Small intestine (tissue), 7 donors: ENCODE measurements at regions not wholly inside any gene's neighbourhood (a gene's known extent, or its start where the extent isn't known, plus 50 kb on each side); places are given as distances from the start of the nearest gene placed in this dataset.
A peak's percentile ranks its signal among the peaks of the same experiment; 100 is the strongest.

Experiments used
- DNase-seq, 2 donors: peaks; one replicate each; pipeline versions ENCODE4 v3.0.0 to v3.0.0-alpha.2; 2013
- FAIRE-seq: peaks from 2 replicates; lab custom pipeline; 2012; peaks lifted over from hg19 to GRCh38; lab: Jason Lieb, UNC
- H3K27ac ChIP-seq, 3 donors: one replicate each; pipeline ENCODE4 v1.5.1; 2013; ENCODE audit warnings: low read length in 2 of 3, mild to moderate bottlenecking in 2 of 3, control low read depth in 1 of 3, inconsistent platforms in 1 of 3, low read depth in 1 of 3, moderate library complexity in 1 of 3
- H3K27me3 ChIP-seq, 3 donors: one replicate each; pipeline ENCODE4 v1.6.1; 2013; ENCODE audit warnings: low read length in 3 of 3, inconsistent platforms in 1 of 3; ENCODE audit not compliant: control insufficient read depth in 3 of 3, insufficient read depth in 3 of 3
- H3K36me3 ChIP-seq, 3 donors: one replicate each; pipeline ENCODE4 v1.6.1; 2013; ENCODE audit warnings: low read length in 3 of 3, inconsistent platforms in 1 of 3, low read depth in 1 of 3, mild to moderate bottlenecking in 1 of 3, moderate library complexity in 1 of 3; ENCODE audit not compliant: control insufficient read depth in 3 of 3, insufficient read depth in 2 of 3
- H3K4me1 ChIP-seq, 3 donors: one replicate each; pipeline ENCODE4 v1.6.1; 2013; ENCODE audit warnings: low read length in 2 of 3, inconsistent platforms in 1 of 3, low read depth in 1 of 3, mild to moderate bottlenecking in 1 of 3, moderate library complexity in 1 of 3; ENCODE audit not compliant: control insufficient read depth in 3 of 3, insufficient read depth in 2 of 3
- H3K4me3 ChIP-seq, 3 donors: one replicate each; pipeline ENCODE4 v1.5.1; 2013; ENCODE audit warnings: low read length in 3 of 3, control low read depth in 1 of 3, inconsistent platforms in 1 of 3, low read depth in 1 of 3, mild to moderate bottlenecking in 1 of 3, moderate library complexity in 1 of 3
- H3K9me3 ChIP-seq, 2 donors: one replicate each; pipeline ENCODE4 v1.6.1; 2013; ENCODE audit warnings: low read depth in 1 of 2, low read length in 1 of 2; ENCODE audit not compliant: control insufficient read depth in 2 of 2, insufficient read depth in 1 of 2
- WGBS, 3 donors: extraction: QIAGEN DNeasy Blood & Tissue Kit; methylation state at CpG; one replicate each; pipeline ENCODE4 v1.1.7; 2013; 5-methylcytosine and 5-hydroxymethylcytosine counted together
- donor health status: healthy with polysubstance abuse.
- donor health status: control.
- donor health status: control.
- donor health status: Bipolar disorder and iron deficiency.
- donor health status: healthy.

DNA sequence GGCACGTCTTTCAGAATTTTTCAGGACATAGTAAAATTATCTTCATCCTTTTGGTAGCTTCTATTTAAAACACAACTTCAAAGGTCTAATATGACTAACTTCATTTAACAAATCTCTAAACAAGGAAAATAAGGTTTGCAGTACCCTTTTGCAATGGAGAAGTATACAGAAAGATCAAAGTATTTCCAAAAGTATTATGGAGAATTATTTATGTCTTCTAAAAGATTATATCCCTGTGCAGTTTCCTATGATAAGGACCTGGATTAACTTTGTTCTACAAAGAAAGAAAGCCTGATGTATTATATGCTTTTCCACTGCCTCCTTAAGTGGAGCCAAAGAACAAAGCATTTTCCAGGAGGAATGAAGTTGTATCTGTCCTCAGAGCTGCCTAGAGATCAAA lies 353.0 kb upstream of the RUNX1 start:
- H3K9me3 ChIP-seq = no peaks in the 10 kb centered on the region
- DNase-seq (no peak), FAIRE-seq (no peak)
- H3K4me3 ChIP-seq = no peak overlapping the region
- no peaks in the 10 kb centered on the region for H3K4me1 ChIP-seq
- H3K36me3 ChIP-seq = no peaks in the 10 kb centered on the region
- H3K27me3 ChIP-seq = no peaks in the 10 kb centered on the region
- WGBS, 3 donors = 71 to 82% (median 80%) methylated on average over 1 of the region's 1 CpG
- H3K27ac ChIP-seq = no peak overlapping the region

DNA sequence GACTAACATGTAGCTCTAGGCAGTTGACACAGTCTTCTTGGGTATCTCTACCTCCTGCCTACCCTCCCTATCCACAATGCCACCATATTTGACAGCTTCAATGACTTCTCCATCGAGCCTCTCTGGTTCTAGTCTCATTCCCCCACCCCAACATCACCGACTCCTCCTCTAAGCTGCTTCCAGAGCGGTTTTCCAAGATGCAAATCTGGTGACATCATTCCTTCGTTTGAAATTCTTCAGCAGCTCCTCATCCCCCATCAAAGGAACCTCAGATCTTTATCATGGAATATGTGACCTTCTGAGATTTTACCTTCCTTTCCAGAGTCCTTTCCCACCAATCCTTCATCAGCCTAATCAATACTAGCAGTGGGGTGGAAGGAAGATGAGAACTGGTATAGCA lies 352.4 kb upstream of the RUNX1 start:
- WGBS, 3 donors = 74 to 84% (median 83%) methylated on average over 4 of the region's 4 CpGs
- no peak for DNase-seq
- H3K4me1 ChIP-seq = no peaks in the 10 kb centered on the region
- H3K4me3 ChIP-seq = no peak overlapping the region
- FAIRE-seq = no peak
- no peaks in the 10 kb centered on the region for H3K9me3 ChIP-seq
- H3K36me3 ChIP-seq = no peaks in the 10 kb centered on the region
- H3K27ac ChIP-seq = no peak overlapping the region
- H3K27me3 ChIP-seq = no peaks in the 10 kb centered on the region

DNA sequence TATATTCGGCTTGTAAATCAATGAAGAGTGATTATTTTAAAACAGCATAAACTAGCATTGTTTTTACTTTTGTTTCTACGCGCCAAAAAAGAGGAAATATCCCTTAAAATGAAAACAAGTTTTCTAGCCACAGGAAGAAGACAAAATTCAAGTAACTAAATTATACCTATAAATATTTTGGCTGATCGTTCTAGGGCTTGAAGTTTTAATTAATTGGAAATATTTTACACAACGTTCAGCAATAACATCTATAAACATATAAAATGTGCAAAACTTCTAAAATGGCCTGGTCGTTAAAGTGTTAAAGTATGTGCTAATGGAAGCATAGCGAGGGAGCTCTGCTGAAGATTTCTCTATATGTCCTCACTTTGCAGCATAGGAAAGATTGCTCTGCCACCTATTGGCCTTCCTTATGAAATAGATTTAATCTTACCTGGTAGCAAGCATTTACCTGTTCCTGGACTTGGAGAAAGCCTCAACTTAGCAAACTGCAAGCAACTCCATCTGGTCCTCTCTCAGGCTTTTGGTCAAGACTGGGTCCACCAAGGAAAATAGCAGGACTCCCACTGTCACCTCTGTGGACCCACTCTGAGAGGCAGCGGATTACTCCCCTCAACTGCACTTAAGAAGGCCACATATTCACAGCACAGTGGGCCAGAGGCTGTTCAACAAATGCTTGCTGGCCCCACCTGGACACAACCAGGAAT lies 351.3 kb upstream of the RUNX1 start:
- peak; percentile 44 for FAIRE-seq
- 41 to 48% (median 45%) methylated on average over 8 of the region's 8 CpGs for WGBS, 3 donors

DNA sequence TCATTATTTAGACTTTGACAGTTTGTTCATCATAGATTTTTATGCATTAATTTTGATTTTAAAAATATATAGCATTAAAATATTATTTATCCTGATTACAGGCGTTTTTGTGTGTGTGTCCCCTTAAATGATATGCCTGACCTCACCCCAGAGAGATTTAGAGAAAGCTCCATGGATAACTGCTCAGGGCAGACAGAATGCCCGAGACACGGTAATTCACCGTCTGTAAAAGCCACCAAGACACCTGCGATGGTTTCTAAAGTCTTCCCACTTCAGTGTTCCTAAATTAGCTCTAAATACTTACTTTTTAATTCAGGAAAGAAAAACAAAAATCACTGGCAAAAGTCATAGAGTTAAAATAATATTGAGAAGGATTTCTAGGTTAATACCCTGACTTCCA lies 350.6 kb upstream of the RUNX1 start:
- no peaks in the 10 kb centered on the region for H3K9me3 ChIP-seq
- no peaks in the 10 kb centered on the region for H3K27me3 ChIP-seq
- WGBS, 3 donors = 67 to 78% (median 77%) methylated on average over 5 of the region's 5 CpGs
- H3K27ac ChIP-seq = no peak overlapping the region
- H3K4me1 ChIP-seq = no peaks in the 10 kb centered on the region
- DNase-seq (no peak), FAIRE-seq (no peak)
- H3K36me3 ChIP-seq = no peaks in the 10 kb centered on the region
- no peak overlapping the region for H3K4me3 ChIP-seq

More for the DNA sequence above, 351.3 kb upstream of the RUNX1 start:
- no peaks in the 10 kb centered on the region for H3K4me1 ChIP-seq
- no peaks in the 10 kb centered on the region for H3K9me3 ChIP-seq
- H3K27ac ChIP-seq = no peak overlapping the region
- H3K27me3 ChIP-seq = no peaks in the 10 kb centered on the region
- no peaks in the 10 kb centered on the region for H3K36me3 ChIP-seq
- no peak overlapping the region for H3K4me3 ChIP-seq
- peak; percentile 80 to 82 for DNase-seq

DNA sequence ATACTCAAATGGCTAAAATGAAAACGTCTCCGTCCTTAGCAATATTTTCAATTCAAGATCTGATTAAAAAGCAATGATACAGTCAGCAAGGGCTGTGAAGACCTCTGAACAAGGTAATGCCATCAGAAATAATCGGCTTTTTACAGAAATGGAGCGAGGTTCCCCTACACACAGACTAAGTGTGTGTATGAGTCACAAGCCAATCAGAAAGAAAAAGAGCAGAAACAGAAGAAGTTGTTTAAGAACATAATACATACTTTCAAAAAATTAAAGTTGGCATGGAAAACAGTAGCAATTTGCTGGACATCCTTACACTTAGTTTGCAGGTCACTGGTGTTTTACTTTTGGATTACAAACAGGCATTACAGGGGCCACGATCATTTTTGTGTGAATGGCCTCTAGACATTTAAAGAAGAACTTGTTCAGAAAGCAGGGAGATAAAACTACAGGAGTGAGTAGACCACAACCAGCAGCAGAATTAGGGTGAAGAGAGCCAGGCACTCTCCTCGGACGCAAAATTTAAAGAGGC lies 350.0 kb upstream of the RUNX1 start:
- Histone ChIP-seq H3K27ac (no peak overlapping the region), H3K9me3 (no peaks in the 10 kb centered on the region), H3K4me1 (no peaks in the 10 kb centered on the region), H3K4me3 (no peak overlapping the region), H3K27me3 (no peaks in the 10 kb centered on the region), H3K36me3 (no peaks in the 10 kb centered on the region)
- FAIRE-seq (no peak), DNase-seq (no peak)
- 77 to 85% (median 80%) methylated on average over 7 of the region's 7 CpGs for WGBS, 3 donors

DNA sequence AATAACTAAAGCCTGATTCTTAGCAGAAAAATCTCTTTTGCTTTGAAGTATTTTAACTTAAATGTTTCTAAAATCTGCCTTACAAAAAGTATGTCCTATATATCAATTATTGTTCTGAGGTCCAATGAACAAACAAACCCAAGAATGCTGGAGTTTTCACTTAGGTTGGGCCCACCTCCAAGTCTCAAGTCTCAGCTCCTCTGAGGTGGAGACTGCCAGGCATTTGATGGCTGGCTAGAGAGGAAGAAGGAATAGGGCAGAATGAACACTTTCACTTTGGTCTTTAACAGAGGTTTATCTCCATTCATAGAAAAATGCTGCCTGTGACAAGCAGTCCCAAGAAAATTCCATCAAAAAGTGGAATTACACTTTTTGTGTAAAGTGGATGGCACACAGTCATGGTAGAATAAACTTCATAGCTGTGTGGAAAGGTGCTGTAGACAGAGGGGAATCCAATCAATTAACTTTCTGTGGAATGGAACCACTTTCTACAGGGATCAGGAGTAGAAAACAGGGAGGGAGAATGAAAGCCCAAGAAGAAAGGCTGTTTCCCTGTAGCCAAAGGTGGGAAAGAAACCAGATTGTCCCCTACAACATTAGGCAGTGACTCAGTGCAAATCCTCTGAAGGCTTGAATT lies 349.4 kb upstream of the RUNX1 start:
- Histone ChIP-seq H3K4me3 (no peak overlapping the region), H3K4me1 (no peaks in the 10 kb centered on the region), H3K27me3 (no peaks in the 10 kb centered on the region), H3K9me3 (no peaks in the 10 kb centered on the region), H3K27ac (no peak overlapping the region), H3K36me3 (no peaks in the 10 kb centered on the region)
- DNase-seq = no peak
- no peak for FAIRE-seq

DNA sequence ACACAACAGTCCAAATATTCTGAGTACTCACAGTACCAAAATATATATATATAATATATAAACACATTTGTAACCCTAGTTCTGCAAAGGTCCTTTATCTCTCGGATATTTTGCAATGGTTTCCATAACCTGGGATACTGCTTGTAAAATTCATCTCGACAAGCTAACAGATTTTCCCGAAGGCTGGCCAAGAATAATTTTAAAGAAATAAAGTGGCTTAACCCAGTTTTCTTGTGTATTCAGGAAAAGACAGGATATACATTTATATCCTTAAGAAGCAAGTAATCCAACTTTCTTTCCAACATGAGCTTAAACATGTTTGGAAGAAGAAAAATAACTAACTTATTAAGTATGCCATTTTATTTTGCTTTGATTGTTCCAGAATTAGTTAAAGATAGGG lies 348.7 kb upstream of the RUNX1 start:
- 82 to 92% (median 88%) methylated on average over 3 of the region's 3 CpGs for WGBS, 3 donors
- H3K36me3 ChIP-seq = no peaks in the 10 kb centered on the region
- FAIRE-seq = no peak

DNA sequence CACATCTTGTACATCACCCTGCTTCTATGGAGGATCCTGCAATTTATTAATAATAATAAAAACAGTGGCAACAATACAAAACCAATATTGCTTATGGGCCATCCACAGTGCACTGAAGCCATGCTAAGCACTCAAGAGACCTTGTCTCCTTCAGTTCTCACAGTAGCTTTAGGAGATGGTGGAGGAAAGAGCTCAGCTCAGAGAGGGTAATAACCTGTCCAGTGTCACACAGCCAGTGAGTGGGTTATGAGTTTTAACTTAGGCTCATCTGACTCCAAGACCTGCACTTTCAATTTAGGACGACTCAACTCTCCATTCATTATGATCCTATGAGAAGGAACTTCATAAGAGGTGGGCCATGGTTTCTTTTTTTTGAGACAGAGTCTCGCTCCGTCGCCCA lies 347.6 kb upstream of the RUNX1 start:
- no peak for FAIRE-seq
- 94 to 97% (median 97%) methylated on average over 4 of the region's 4 CpGs for WGBS, 3 donors
- H3K4me1 ChIP-seq = no peaks in the 10 kb centered on the region

More for the DNA sequence above, 348.7 kb upstream of the RUNX1 start:
- no peak overlapping the region for H3K27ac ChIP-seq
- H3K27me3 ChIP-seq = no peaks in the 10 kb centered on the region
- DNase-seq = no peak
- no peak overlapping the region for H3K4me3 ChIP-seq
- no peaks in the 10 kb centered on the region for H3K4me1 ChIP-seq
- no peaks in the 10 kb centered on the region for H3K9me3 ChIP-seq

More for the DNA sequence above, 347.6 kb upstream of the RUNX1 start:
- Histone ChIP-seq H3K9me3 (no peaks in the 10 kb centered on the region), H3K27me3 (no peaks in the 10 kb centered on the region), H3K27ac (no peak overlapping the region), H3K36me3 (no peaks in the 10 kb centered on the region), H3K4me3 (no peak overlapping the region)
- no peak for DNase-seq
